ENCODE measurements at regions not wholly inside any gene's neighbourhood (a gene's known extent, or its start where the extent isn't known, plus 50 kb on each side); places are given as distances from the start of the nearest gene placed in this dataset.

DNA sequence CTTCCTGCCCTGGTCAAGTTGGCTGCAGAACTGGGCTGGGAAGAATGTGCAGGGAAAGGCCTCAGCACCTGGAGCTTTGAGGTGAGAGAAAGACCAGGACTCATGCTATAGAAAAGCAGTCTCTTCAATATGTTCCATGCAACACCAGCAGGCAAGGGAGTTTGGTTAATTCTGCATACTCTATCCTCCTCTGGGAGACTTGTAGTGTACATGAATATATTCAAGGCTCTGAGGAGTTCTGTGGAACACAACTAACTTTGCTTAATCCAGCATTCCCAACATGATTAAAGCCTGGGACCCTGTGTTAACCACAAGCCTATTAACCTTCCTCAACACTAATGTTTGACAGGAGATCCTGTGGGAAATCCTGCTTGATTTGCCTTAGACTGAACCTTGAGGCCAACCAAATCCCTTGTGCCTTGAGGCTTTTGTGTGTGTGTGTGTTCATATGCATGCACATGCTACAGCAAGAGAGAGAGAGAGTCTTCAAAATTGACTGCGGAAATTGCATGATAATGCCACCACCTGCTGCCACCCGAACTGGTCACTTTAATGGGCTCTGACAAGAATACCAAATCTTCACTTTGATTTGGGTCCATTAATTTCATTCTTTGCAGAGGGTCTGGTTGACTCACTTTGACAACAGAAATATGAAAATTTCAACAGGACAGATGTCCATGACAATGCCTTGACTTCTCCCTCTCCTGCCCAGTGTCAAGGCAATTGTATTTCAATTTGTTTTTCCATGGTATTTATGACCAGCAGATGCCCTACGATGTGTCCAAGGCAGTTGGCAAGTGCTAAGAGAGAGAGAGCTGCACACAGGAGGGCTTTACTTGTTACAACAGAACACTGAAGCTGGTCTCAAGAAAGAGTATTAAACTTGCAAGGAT, 238.2 kb upstream of the ZBED5 start:
- TF ChIP-seq, protein P1, sequence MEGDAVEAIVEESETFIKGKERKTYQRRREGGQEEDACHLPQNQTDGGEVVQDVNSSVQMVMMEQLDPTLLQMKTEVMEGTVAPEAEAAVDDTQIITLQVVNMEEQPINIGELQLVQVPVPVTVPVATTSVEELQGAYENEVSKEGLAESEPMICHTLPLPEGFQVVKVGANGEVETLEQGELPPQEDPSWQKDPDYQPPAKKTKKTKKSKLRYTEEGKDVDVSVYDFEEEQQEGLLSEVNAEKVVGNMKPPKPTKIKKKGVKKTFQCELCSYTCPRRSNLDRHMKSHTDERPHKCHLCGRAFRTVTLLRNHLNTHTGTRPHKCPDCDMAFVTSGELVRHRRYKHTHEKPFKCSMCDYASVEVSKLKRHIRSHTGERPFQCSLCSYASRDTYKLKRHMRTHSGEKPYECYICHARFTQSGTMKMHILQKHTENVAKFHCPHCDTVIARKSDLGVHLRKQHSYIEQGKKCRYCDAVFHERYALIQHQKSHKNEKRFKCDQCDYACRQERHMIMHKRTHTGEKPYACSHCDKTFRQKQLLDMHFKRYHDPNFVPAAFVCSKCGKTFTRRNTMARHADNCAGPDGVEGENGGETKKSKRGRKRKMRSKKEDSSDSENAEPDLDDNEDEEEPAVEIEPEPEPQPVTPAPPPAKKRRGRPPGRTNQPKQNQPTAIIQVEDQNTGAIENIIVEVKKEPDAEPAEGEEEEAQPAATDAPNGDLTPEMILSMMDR (IDR thresholded peaks at IDR 0.05; ENCODE audit: poor library complexity) = no peak
- no peak for TF ChIP-seq EZH2phosphoT487 (IDR thresholded peaks at IDR 0.05; ENCODE audit: low read depth, severe bottlenecking, unreplicated experiment)

Measured in hepatocyte (in vitro differentiated cells).